Keratinocyte (primary cell): ENCODE measurements at regions not wholly inside any gene's neighbourhood (a gene's known extent, or its start where the extent isn't known, plus 50 kb on each side); places are given as distances from the start of the nearest gene placed in this dataset.

Source experiments
- DNase-seq: peaks from one replicate; pipeline ENCODE4 v3.0.0-alpha.2; 2011; ENCODE audit warnings: low read depth, missing footprints, low spot score
- FAIRE-seq: peaks from 2 replicates; lab custom pipeline; 2011; peaks lifted over from hg19 to GRCh38; lab: Jason Lieb, UNC
- H2AFZ ChIP-seq: 2 replicates; pipeline ENCODE4 v1.6.0; 2012; ENCODE audit warnings: low read length, control low read depth, inconsistent platforms; ENCODE audit not compliant: control insufficient read depth
- H3K27ac ChIP-seq: 2 replicates; pipeline ENCODE4 v1.5.1; 2011; ENCODE audit warnings: low read length; ENCODE audit not compliant: control insufficient read depth, insufficient read depth
- H3K27me3 ChIP-seq: 3 replicates; pipeline ENCODE4 v1.6.0; 2011; ENCODE audit warnings: low read length; ENCODE audit not compliant: control insufficient read depth, insufficient read depth; ENCODE audit errors: extremely low read depth
- H3K36me3 ChIP-seq, 2 experiments: 2 replicates in 1 of 2; 3 replicates in 1 of 2; pipeline ENCODE4 v1.5.1; 2011; ENCODE audit warnings: low read length in 2 of 2, mild to moderate bottlenecking in 1 of 2; ENCODE audit not compliant: control insufficient read depth in 2 of 2, insufficient read depth in 2 of 2; ENCODE audit errors: extremely low read depth in 1 of 2
- H3K4me1 ChIP-seq: 3 replicates; pipeline ENCODE4 v1.5.1; 2011; ENCODE audit warnings: low read length; ENCODE audit not compliant: control insufficient read depth, insufficient read depth; ENCODE audit errors: extremely low read depth
- H3K4me2 ChIP-seq: 3 replicates; pipeline ENCODE4 v1.6.0; 2011; ENCODE audit warnings: low read depth, low read length; ENCODE audit not compliant: control insufficient read depth, insufficient read depth; ENCODE audit errors: extremely low read depth
- H3K4me3 ChIP-seq, 3 experiments: fragments of 200-600 bp in 1 of 3; sonication (generic) in 1 of 3; 2 replicates in 2 of 3; 3 replicates in 1 of 3; pipeline ENCODE4 v1.5.1; 2011 to 2016; ENCODE audit warnings: low read length in 3 of 3, mild to moderate bottlenecking in 3 of 3, control low read depth in 2 of 3, inconsistent platforms in 1 of 3, low read depth in 1 of 3, mixed read lengths in 1 of 3, mixed run types in 1 of 3, moderate library complexity in 1 of 3; ENCODE audit not compliant: control insufficient read depth in 2 of 3, insufficient read depth in 2 of 3; ENCODE audit errors: extremely low read depth in 1 of 3
- H3K79me2 ChIP-seq: 2 replicates; pipeline ENCODE4 v1.6.0; 2012; ENCODE audit warnings: low read length; ENCODE audit not compliant: control insufficient read depth, insufficient read depth
- H3K9ac ChIP-seq: 3 replicates; pipeline ENCODE4 v1.6.0; 2011; ENCODE audit warnings: low read length; ENCODE audit not compliant: control insufficient read depth, insufficient read depth; ENCODE audit errors: extremely low read depth
- H3K9me1 ChIP-seq: 3 replicates; pipeline ENCODE4 v1.6.0; 2011; ENCODE audit warnings: low read length; ENCODE audit not compliant: control insufficient read depth, insufficient read depth; ENCODE audit errors: extremely low read depth
- H3K9me3 ChIP-seq: 2 replicates; pipeline ENCODE4 v1.5.1; 2012; ENCODE audit warnings: low read depth, low read length; ENCODE audit not compliant: control insufficient read depth
- H4K20me1 ChIP-seq: 3 replicates; pipeline ENCODE4 v1.6.0; 2011; ENCODE audit warnings: low read length; ENCODE audit not compliant: control insufficient read depth, insufficient read depth; ENCODE audit errors: extremely low read depth
- EZH2 ChIP-seq: IDR thresholded peaks from one replicate; pipeline ENCODE4 v1.6.1; 2012; ENCODE audit warnings: inconsistent platforms, mild to moderate bottlenecking, low read length, moderate library complexity
- dilution Hi-C: fragments of 300-500 bp; cut with MboI; formaldehyde crosslinking; loops from one replicate; pipeline ENCODE4 v1.7.0; 2020; ENCODE audit warnings: low sequenced_read_pairs; ENCODE audit not compliant: extremely low pct_ligation_motif_present
- TF ChIP-seq, protein P1 (sequence below), 3 experiments: IDR thresholded peaks in 1 of 3; conservative IDR thresholded peaks in 1 of 3; optimal IDR thresholded peaks in 1 of 3; 2 replicates in 2 of 3; 3 replicates in 1 of 3; pipeline versions ENCODE3 to v1.5.1; 2011; ENCODE audit warnings: low read length in 3 of 3, mild to moderate bottlenecking in 3 of 3, moderate library complexity in 2 of 3, control low read depth in 1 of 3, inconsistent platforms in 1 of 3; ENCODE audit not compliant: insufficient read depth in 2 of 3; ENCODE audit errors: extremely low read depth in 1 of 3

DNA sequence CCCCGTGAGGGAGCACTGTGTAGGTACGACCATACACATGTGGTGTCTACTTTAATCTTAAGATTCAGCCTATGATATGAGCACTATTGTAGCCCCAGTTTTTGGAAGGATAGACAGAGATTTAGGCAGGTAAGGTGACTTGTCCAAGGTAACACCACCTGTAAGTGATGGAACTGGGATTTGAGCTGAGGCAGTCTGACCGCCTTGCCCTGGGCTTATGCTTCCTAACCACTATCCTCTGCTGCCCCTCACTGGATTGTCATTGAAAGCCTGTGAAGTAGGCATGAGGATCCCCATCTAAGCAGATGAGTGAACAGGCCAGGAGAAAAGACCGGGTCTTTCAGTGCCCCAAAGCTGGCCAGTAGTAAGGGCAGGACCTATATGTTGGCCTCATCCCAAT, 343.8 kb downstream of the CYRIA start:
- H3K27ac ChIP-seq = no peak overlapping the region
- H2AFZ ChIP-seq = no peak overlapping the region
- no peak overlapping the region for H3K9ac ChIP-seq
- dilution Hi-C loops = no loop called here
- H3K79me2 ChIP-seq = no peaks in the 10 kb centered on the region
- no peak overlapping the region for H3K4me3 ChIP-seq
- FAIRE-seq (no peak), DNase-seq (no peak)
- H3K9me3 ChIP-seq = no peaks in the 10 kb centered on the region
- H4K20me1 ChIP-seq = no peaks in the 10 kb centered on the region
- H3K9me1 ChIP-seq = no peaks in the 10 kb centered on the region
- no peaks in the 10 kb centered on the region for H3K27me3 ChIP-seq
- H3K36me3 ChIP-seq = no peaks in the 10 kb centered on the region
- no peak overlapping the region for H3K4me2 ChIP-seq
- TF ChIP-seq EZH2 = no peak
- TF ChIP-seq, protein P1, sequence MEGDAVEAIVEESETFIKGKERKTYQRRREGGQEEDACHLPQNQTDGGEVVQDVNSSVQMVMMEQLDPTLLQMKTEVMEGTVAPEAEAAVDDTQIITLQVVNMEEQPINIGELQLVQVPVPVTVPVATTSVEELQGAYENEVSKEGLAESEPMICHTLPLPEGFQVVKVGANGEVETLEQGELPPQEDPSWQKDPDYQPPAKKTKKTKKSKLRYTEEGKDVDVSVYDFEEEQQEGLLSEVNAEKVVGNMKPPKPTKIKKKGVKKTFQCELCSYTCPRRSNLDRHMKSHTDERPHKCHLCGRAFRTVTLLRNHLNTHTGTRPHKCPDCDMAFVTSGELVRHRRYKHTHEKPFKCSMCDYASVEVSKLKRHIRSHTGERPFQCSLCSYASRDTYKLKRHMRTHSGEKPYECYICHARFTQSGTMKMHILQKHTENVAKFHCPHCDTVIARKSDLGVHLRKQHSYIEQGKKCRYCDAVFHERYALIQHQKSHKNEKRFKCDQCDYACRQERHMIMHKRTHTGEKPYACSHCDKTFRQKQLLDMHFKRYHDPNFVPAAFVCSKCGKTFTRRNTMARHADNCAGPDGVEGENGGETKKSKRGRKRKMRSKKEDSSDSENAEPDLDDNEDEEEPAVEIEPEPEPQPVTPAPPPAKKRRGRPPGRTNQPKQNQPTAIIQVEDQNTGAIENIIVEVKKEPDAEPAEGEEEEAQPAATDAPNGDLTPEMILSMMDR (optimal IDR thresholded peaks at IDR 0.05 in 1 of 3, IDR thresholded peaks at IDR 0.05 in 1 of 3, conservative IDR thresholded peaks at IDR 0.05 in 1 of 3; ENCODE audit: extremely low read depth in 1 of 3, insufficient read depth in 2 of 3, low read length in 3 of 3) = no peak
- no peaks in the 10 kb centered on the region for H3K4me1 ChIP-seq

DNA sequence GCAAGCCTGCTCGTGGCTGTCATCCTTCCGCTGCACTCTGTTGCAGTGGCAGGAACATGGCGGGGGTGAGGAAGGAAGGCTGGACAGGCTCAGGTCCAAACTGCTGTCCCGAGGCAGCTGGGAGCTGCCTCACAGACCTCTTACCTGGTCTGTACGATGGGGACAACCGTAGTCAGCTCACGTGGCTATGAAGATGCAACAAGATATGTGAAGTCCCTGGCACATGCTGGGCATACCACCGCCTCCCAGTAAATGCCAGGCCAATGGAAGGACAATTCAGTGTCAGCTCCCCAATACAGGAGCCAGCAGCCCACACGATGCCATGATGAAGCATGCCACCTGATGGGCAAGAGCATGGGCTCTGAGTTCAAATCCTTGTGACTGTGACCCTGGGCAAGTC, 344.4 kb downstream of the CYRIA start:
- H3K79me2 ChIP-seq = no peaks in the 10 kb centered on the region
- no peaks in the 10 kb centered on the region for H3K9me3 ChIP-seq
- H3K9ac ChIP-seq = no peak overlapping the region
- H3K4me2 ChIP-seq = no peak overlapping the region
- dilution Hi-C loops = no loop called here
- H3K4me3 ChIP-seq = no peak overlapping the region
- no peaks in the 10 kb centered on the region for H3K27me3 ChIP-seq
- no peaks in the 10 kb centered on the region for H4K20me1 ChIP-seq
- no peak overlapping the region for H3K27ac ChIP-seq
- no peaks in the 10 kb centered on the region for H3K9me1 ChIP-seq
- DNase-seq (no peak), FAIRE-seq (no peak)
- H3K36me3 ChIP-seq = no peaks in the 10 kb centered on the region
- TF ChIP-seq, protein P1 (optimal IDR thresholded peaks at IDR 0.05 in 1 of 3, IDR thresholded peaks at IDR 0.05 in 1 of 3, conservative IDR thresholded peaks at IDR 0.05 in 1 of 3; ENCODE audit: extremely low read depth in 1 of 3, insufficient read depth in 2 of 3, low read length in 3 of 3) = no peak
- TF ChIP-seq EZH2 = no peak
- H3K4me1 ChIP-seq = no peaks in the 10 kb centered on the region
- no peak overlapping the region for H2AFZ ChIP-seq
